Heart right ventricle (tissue), 16 donors: ENCODE measurements at regions not wholly inside any gene's neighbourhood (a gene's known extent, or its start where the extent isn't known, plus 50 kb on each side); places are given as distances from the start of the nearest gene placed in this dataset.
A peak's percentile ranks its signal among the peaks of the same experiment; 100 is the strongest.

Experiments
- ATAC-seq, 8 donors: fragments of 200-7000 bp; cut with Tn5 transposase; one replicate each; pipeline ENCODE4 v1.9.1; 2020; ENCODE audit warnings: mild to moderate bottlenecking in 8 of 8, moderate library complexity in 8 of 8, moderate number of reproducible peaks in 1 of 8
- DNase-seq, 2 donors: peaks; one replicate each; pipeline ENCODE4 v3.0.0-alpha.2; 2020
- H3K27ac ChIP-seq, 10 donors: fragments of 200-600 bp; sonication (generic) in 2 of 10; one replicate each; pipeline versions ENCODE4 v1.5.0 to v1.8.0; 2020 to 2022; ENCODE audit warnings: mild to moderate bottlenecking in 3 of 10
- H3K27me3 ChIP-seq, 7 donors: fragments of 200-600 bp; one replicate each; pipeline ENCODE4 v1.8.0; 2021 to 2022; ENCODE audit warnings: mild to moderate bottlenecking in 2 of 7
- H3K36me3 ChIP-seq, 9 donors: fragments of 200-600 bp; sonication (generic) in 1 of 9; one replicate each; pipeline versions ENCODE4 v1.5.0 to v1.8.0; 2020 to 2022; ENCODE audit warnings: mild to moderate bottlenecking in 2 of 9
- H3K4me1 ChIP-seq, 9 donors: fragments of 200-600 bp; sonication (generic) in 1 of 9; one replicate each; pipeline versions ENCODE4 v1.5.0 to v1.8.0; 2020 to 2022; ENCODE audit warnings: mild to moderate bottlenecking in 4 of 9
- H3K4me3 ChIP-seq, 10 donors: fragments of 200-600 bp; sonication (generic) in 2 of 10; one replicate each; pipeline versions ENCODE4 v1.5.0 to v1.8.0; 2020 to 2022; ENCODE audit warnings: mild to moderate bottlenecking in 7 of 10, moderate library complexity in 2 of 10
- H3K9me3 ChIP-seq, 11 donors: fragments of 200-600 bp in 10 of 11; sonication (generic) in 2 of 11; one replicate each; pipeline versions ENCODE4 v1.5.0 to v1.8.0; 2013 to 2022; ENCODE audit warnings: mild to moderate bottlenecking in 2 of 11, control low read depth in 1 of 11, moderate library complexity in 1 of 11
- WGBS, 2 donors: extraction: QIAGEN DNeasy Blood & Tissue Kit; methylation state at CpG; one replicate each; pipeline ENCODE4 v1.1.7; 2013; ENCODE audit warnings: inconsistent platforms in 1 of 2; 5-methylcytosine and 5-hydroxymethylcytosine counted together
- intact Hi-C, 10 donors: fragments of 100-400 bp; cut with DNase I; formaldehyde crosslinking; loops; one replicate each; pipeline versions ENCODE4 v1.11.1 to v1.14.2; 2022
- TF ChIP-seq, protein P1 (sequence below), 9 donors: fragments of 200-600 bp; sonication (generic) in 2 of 9; IDR thresholded peaks; one replicate each; pipeline versions ENCODE4 v1.5.0 to v1.8.0; 2021 to 2022; ENCODE audit warnings: antibody characterized with exemption in 9 of 9, mild to moderate bottlenecking in 5 of 9, moderate library complexity in 1 of 9
- donor health status: Arrhythmogenic right ventricular cardiomyopathy.
- donor health status: ischemic (EF 13 %, LVEDD 7.1; RV severe dilation, severe dysfunction).
- donor health status: healthy with polysubstance abuse.
- donor health status: DM: no; HTN: yes; CAD: no.
- donor health status: DM: no; HTN: no; CAD: no.
- donor health status: ischemic (EF 25% LVEDD 6.9; RV normal size, moderate dysfunction).
- donor health status: ischemic (EF 25% LVEDD 5.7; RV mildly dilated, moderate dysfunction).
- donor health status: healthy.
- donor health status: DM: yes; HTN: yes; CAD: no.
- donor health status: Ischemic cardiomyopathy.
- donor health status: ischemic (EF 35%, LVEDD 5.7; RV mildly dilated, moderate dysfunction).
- donor health status: nonischemic (EF 11% LVEDD 7.7; RV severe dilation, severe dysfunction).
- donor health status: DM: yes; HTN: yes; CAD: no.
- donor health status: PGD.
- donor health status: ischemic (EF 29% LVEDD 5.4; RV normal size, mild dysfunction).
- donor health status: nonischemic (EF 23%, LVEDD 6.1; RV moderate dilation, normal function).

GRCh38 chr4:174396599-174397110 lies 112.9 kb downstream of the CEP44 start:
- TF ChIP-seq, protein P1, sequence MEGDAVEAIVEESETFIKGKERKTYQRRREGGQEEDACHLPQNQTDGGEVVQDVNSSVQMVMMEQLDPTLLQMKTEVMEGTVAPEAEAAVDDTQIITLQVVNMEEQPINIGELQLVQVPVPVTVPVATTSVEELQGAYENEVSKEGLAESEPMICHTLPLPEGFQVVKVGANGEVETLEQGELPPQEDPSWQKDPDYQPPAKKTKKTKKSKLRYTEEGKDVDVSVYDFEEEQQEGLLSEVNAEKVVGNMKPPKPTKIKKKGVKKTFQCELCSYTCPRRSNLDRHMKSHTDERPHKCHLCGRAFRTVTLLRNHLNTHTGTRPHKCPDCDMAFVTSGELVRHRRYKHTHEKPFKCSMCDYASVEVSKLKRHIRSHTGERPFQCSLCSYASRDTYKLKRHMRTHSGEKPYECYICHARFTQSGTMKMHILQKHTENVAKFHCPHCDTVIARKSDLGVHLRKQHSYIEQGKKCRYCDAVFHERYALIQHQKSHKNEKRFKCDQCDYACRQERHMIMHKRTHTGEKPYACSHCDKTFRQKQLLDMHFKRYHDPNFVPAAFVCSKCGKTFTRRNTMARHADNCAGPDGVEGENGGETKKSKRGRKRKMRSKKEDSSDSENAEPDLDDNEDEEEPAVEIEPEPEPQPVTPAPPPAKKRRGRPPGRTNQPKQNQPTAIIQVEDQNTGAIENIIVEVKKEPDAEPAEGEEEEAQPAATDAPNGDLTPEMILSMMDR (IDR thresholded peaks at IDR 0.05) = no peak
- intact Hi-C loops = no loop called here

DNA sequence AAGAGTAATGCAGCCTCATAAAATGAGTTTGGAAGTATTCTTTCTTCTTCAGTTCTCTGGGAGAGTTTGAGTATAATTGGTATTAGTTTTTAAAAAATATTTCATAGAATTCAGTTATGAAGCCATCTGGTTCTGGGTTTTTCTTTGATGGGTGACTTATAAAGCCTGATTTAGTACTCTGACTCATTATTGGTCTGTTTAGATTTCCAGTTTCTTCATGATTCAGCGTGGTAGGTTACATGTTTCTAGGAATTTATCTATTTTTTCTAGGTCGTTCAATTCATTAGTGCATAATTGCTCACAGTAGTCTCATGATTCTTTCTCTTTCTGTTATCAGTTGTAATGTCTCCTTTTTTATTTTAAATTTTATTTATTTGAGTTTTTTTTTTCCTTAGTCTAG lies 111.2 kb downstream of the CEP44 start:
- ATAC-seq (no peak), DNase-seq (no peak)
- intact Hi-C loops = no loop called here
- Histone ChIP-seq H3K27ac (no peak overlapping the region), H3K4me1 (no peaks in the 10 kb centered on the region), H3K4me3 (no peak overlapping the region), H3K27me3 (no peaks in the 10 kb centered on the region), H3K9me3 (no peaks in the 10 kb centered on the region), H3K36me3 (no peaks in the 10 kb centered on the region)
- TF ChIP-seq, protein P1 (IDR thresholded peaks at IDR 0.05) = no peak
- WGBS, 2 donors = 70 to 78% methylated on average over 2 of the region's 2 CpGs

More at GRCh38 chr4:174396599-174397110, 112.9 kb downstream of the CEP44 start:
- ATAC-seq (no peak), DNase-seq (no peak)
- H3K36me3 ChIP-seq = no peaks in the 10 kb centered on the region
- H3K27me3 ChIP-seq = no peaks in the 10 kb centered on the region
- no peaks in the 10 kb centered on the region for H3K4me1 ChIP-seq
- no peaks in the 10 kb centered on the region for H3K9me3 ChIP-seq
- no peak overlapping the region for H3K27ac ChIP-seq
- H3K4me3 ChIP-seq = no peak overlapping the region
- 79 to 82% methylated on average over 5 of the region's 5 CpGs for WGBS, 2 donors

- TF ChIP-seq, protein P1 (IDR thresholded peaks at IDR 0.05) = no peak
- Histone ChIP-seq H3K4me1 (peaks cover 0 to 7% (median 0%) of the 10 kb centered on the region in 9 donors), H3K36me3 (no peaks in the 10 kb centered on the region), H3K4me3 (no peak overlapping the region), H3K27ac (no peak overlapping the region), H3K27me3 (no peaks in the 10 kb centered on the region), H3K9me3 (no peaks in the 10 kb centered on the region)
- intact Hi-C loops = no loop called here
- peak in 3 of 8 donors; percentile 37 to 42 (median 41) for ATAC-seq
- 35 to 48% methylated on average over 1 of the region's 1 CpG for WGBS, 2 donors
- DNase-seq = no peak
Observed at GRCh38 chr4:174389439-174389838, 105.7 kb downstream of the CEP44 start.

GRCh38 chr4:174388461-174389145 lies 104.9 kb downstream of the CEP44 start:
- H3K27me3 ChIP-seq = no peaks in the 10 kb centered on the region
- H3K27ac ChIP-seq = no peak overlapping the region
- no peak for ATAC-seq
- intact Hi-C loops = no loop called here
- H3K36me3 ChIP-seq = no peaks in the 10 kb centered on the region
- TF ChIP-seq, protein P1 (IDR thresholded peaks at IDR 0.05) = no peak
- peaks cover 0 to 7% (median 0%) of the 10 kb centered on the region in 9 donors for H3K4me1 ChIP-seq
- DNase-seq = no peak
- no peak overlapping the region for H3K4me3 ChIP-seq
- H3K9me3 ChIP-seq = no peaks in the 10 kb centered on the region
